A673 (cell line): ENCODE measurements at regions not wholly inside any gene's neighbourhood (a gene's known extent, or its start where the extent isn't known, plus 50 kb on each side); places are given as distances from the start of the nearest gene placed in this dataset.

ENCODE experiments used
- BruUV-seq: library from RNA; stranded (reverse); fragments of 400-500 nt; replicated peaks from 2 replicates; lab custom pipeline; 2021; lab: Mats Ljungman, UMichigan
- CTCF ChIA-PET: fragments of 300-600 bp; sonication (Branson Sonifier 250); formaldehyde crosslinking; loops from one replicate; lab custom pipeline; 2022; ENCODE audit warnings: antibody characterized with exemption; lab: Charles Lee
- POLR2A ChIA-PET: fragments of 300-600 bp; sonication (Branson Sonifier 250); formaldehyde crosslinking; loops from one replicate; lab custom pipeline; 2022; ENCODE audit warnings: antibody characterized with exemption; ENCODE audit not compliant: low non-redundant PET; lab: Charles Lee
- DNase-seq: peaks from one replicate; pipeline ENCODE4 v3.0.0-alpha.2; 2015; ENCODE audit warnings: low spot score
- H3K27ac ChIP-seq: fragments of 200-600 bp; sonication (generic); 2 replicates; pipeline ENCODE4 v1.5.1; 2016; ENCODE audit warnings: mixed run types, low read depth, mild to moderate bottlenecking, mixed read lengths, antibody characterized with exemption, low read length; ENCODE audit not compliant: poor library complexity, severe bottlenecking
- H3K27me3 ChIP-seq: fragments of 200-600 bp; sonication (generic); replicated peaks from 2 replicates; pipeline ENCODE4 v1.6.1; 2017; ENCODE audit warnings: mixed run types, low read depth, mild to moderate bottlenecking, mixed read lengths, antibody characterized with exemption, low read length; ENCODE audit not compliant: insufficient read depth, poor library complexity
- H3K36me3 ChIP-seq: fragments of 200-600 bp; sonication (generic); 2 replicates; pipeline ENCODE4 v1.6.1; 2016; ENCODE audit warnings: mixed run types, mild to moderate bottlenecking, mixed read lengths, antibody characterized with exemption, low read length; ENCODE audit not compliant: insufficient read depth, poor library complexity, severe bottlenecking
- H3K4me1 ChIP-seq: fragments of 200-600 bp; sonication (generic); 2 replicates; pipeline ENCODE4 v1.6.1; 2017; ENCODE audit warnings: mixed run types, mild to moderate bottlenecking, mixed read lengths, antibody characterized with exemption, low read length; ENCODE audit not compliant: insufficient read depth, poor library complexity, severe bottlenecking
- H3K4me3 ChIP-seq: fragments of 200-600 bp; sonication (generic); 2 replicates; pipeline ENCODE4 v1.5.1; 2016; ENCODE audit warnings: low read depth, mixed run types, mild to moderate bottlenecking, mixed read lengths, low read length; ENCODE audit not compliant: poor library complexity, severe bottlenecking
- H3K9me3 ChIP-seq: fragments of 200-600 bp; sonication (generic); 2 replicates; pipeline ENCODE4 v1.6.1; 2016; ENCODE audit warnings: mixed run types, low read depth, mild to moderate bottlenecking, mixed read lengths, antibody characterized with exemption, low read length; ENCODE audit not compliant: poor library complexity, severe bottlenecking
- CTCF ChIP-seq: fragments of 300-800, 200-600 bp; sonication (generic); conservative IDR thresholded peaks from 2 replicates; pipeline ENCODE4 v1.5.1; 2017; ENCODE audit warnings: low read depth, mild to moderate bottlenecking, antibody characterized with exemption, low read length, moderate library complexity, mixed read lengths
- EZH2 ChIP-seq: fragments of 200-600 bp; sonication (generic); IDR thresholded peaks from 2 replicates; pipeline ENCODE4 v1.6.1; 2017; ENCODE audit warnings: borderline replicate concordance, low read depth, mild to moderate bottlenecking, mixed read lengths, antibody characterized with exemption, low read length; ENCODE audit not compliant: poor library complexity, severe bottlenecking
- intact Hi-C: fragments of 100-400 bp; cut with micrococcal nuclease; formaldehyde crosslinking; loops from one replicate; pipeline ENCODE4 v1.10.0; 2022; ENCODE audit not compliant: unreplicated experiment

GRCh38 chr13:40275636-40276035, 390.8 kb downstream of the FOXO1 start:
- peaks cover 11% of the 10 kb centered on the region for H3K27me3 ChIP-seq
- no peak overlapping the region for H3K4me3 ChIP-seq
- BruUV-seq = no TSS peak
- DNase-seq = no peak
- TF ChIP-seq CTCF = no peak
- no peak for TF ChIP-seq EZH2
- H3K36me3 ChIP-seq = no peaks in the 10 kb centered on the region
- H3K27ac ChIP-seq = no peak overlapping the region
- peaks cover 8% of the 10 kb centered on the region for H3K4me1 ChIP-seq
- no peaks in the 10 kb centered on the region for H3K9me3 ChIP-seq
- intact Hi-C loops = no loop called here
- CTCF ChIA-PET = no interaction called here
- POLR2A ChIA-PET = no interaction called here

GRCh38 chr13:40283666-40284065, 382.8 kb downstream of the FOXO1 start:
- TF ChIP-seq CTCF (no peak), EZH2 (no peak)
- no peak for DNase-seq
- intact Hi-C loops = no loop called here
- BruUV-seq = no TSS peak
- Histone ChIP-seq H3K4me3 (no peak overlapping the region), H3K9me3 (no peaks in the 10 kb centered on the region), H3K27me3 (peaks cover 11% of the 10 kb centered on the region), H3K27ac (no peak overlapping the region), H3K36me3 (no peaks in the 10 kb centered on the region), H3K4me1 (no peaks in the 10 kb centered on the region)
- ChIA-PET POLR2A (no interaction called here), CTCF (no interaction called here)

- intact Hi-C loops = no loop called here
- CTCF ChIA-PET = no interaction called here
- Histone ChIP-seq H3K36me3 (no peaks in the 10 kb centered on the region), H3K27ac (no peak overlapping the region), H3K9me3 (no peaks in the 10 kb centered on the region), H3K4me1 (no peaks in the 10 kb centered on the region), H3K4me3 (no peak overlapping the region), H3K27me3 (peaks cover 11% of the 10 kb centered on the region)
- BruUV-seq = no TSS peak
- no peak for TF ChIP-seq CTCF
- TF ChIP-seq EZH2 = no peak
- DNase-seq = no peak
- POLR2A ChIA-PET = no interaction called here
These were observed 380.8 kb downstream of the FOXO1 start for GRCh38 chr13:40285634-40286033.

- POLR2A ChIA-PET = no interaction called here
These were observed 379.0 kb downstream of the FOXO1 start for GRCh38 chr13:40287428-40287827.

More at GRCh38 chr13:40287428-40287827, 379.0 kb downstream of the FOXO1 start:
- no peaks in the 10 kb centered on the region for H3K9me3 ChIP-seq
- DNase-seq = no peak
- no peak overlapping the region for H3K27ac ChIP-seq
- H3K4me1 ChIP-seq = no peaks in the 10 kb centered on the region
- intact Hi-C loops = no loop called here
- H3K4me3 ChIP-seq = no peak overlapping the region
- no TSS peak for BruUV-seq
- peaks cover 11% of the 10 kb centered on the region for H3K27me3 ChIP-seq
- CTCF ChIA-PET = no interaction called here
- TF ChIP-seq CTCF (no peak), EZH2 (no peak)
- H3K36me3 ChIP-seq = no peaks in the 10 kb centered on the region
